CD14-positive monocyte (primary cell): ENCODE measurements at regions not wholly inside any gene's neighbourhood (a gene's known extent, or its start where the extent isn't known, plus 50 kb on each side); places are given as distances from the start of the nearest gene placed in this dataset.

ENCODE experiments used
- DNase-seq, 3 donors: peaks; one replicate each; pipeline ENCODE4 v3.0.0-alpha.2; 2011 to 2022
- H2AFZ ChIP-seq: 2 replicates; pipeline ENCODE4 v1.6.0; 2012; ENCODE audit warnings: mild to moderate bottlenecking, low read depth, low read length, inconsistent platforms; ENCODE audit not compliant: insufficient read depth, poor library complexity, severe bottlenecking
- H3K27ac ChIP-seq, 2 donors: 1 replicate in 1 of 2; 2 replicates in 1 of 2; pipeline ENCODE4 v1.5.1; 2012 to 2013; ENCODE audit warnings: low read length in 2 of 2, control low read depth in 1 of 2, inconsistent platforms in 1 of 2, low read depth in 1 of 2, mild to moderate bottlenecking in 1 of 2
- H3K27me3 ChIP-seq, 2 donors: one replicate each; pipeline versions ENCODE4 v1.6.0 to v1.6.1; 2011 to 2013; ENCODE audit warnings: low read length in 2 of 2; ENCODE audit not compliant: control insufficient read depth in 2 of 2, insufficient read depth in 2 of 2
- H3K36me3 ChIP-seq, 2 donors: replicated peaks in 1 of 2; 1 replicate in 1 of 2; 2 replicates in 1 of 2; pipeline versions ENCODE4 v1.5.1 to v1.6.1; 2012 to 2013; ENCODE audit warnings: low read length in 2 of 2, control low read depth in 1 of 2, inconsistent platforms in 1 of 2, mild to moderate bottlenecking in 1 of 2; ENCODE audit not compliant: insufficient read depth in 2 of 2, control insufficient read depth in 1 of 2
- H3K4me1 ChIP-seq, 2 donors: 1 replicate in 1 of 2; 2 replicates in 1 of 2; pipeline versions ENCODE4 v1.5.1 to v1.6.1; 2012 to 2013; ENCODE audit warnings: low read length in 2 of 2, control low read depth in 1 of 2, inconsistent platforms in 1 of 2, mild to moderate bottlenecking in 1 of 2, moderate library complexity in 1 of 2; ENCODE audit not compliant: insufficient read depth in 2 of 2, control insufficient read depth in 1 of 2
- H3K4me2 ChIP-seq: replicated peaks from 2 replicates; pipeline ENCODE3; 2012; ENCODE audit warnings: low read length, moderate library complexity, mild to moderate bottlenecking; ENCODE audit not compliant: poor library complexity, severe bottlenecking; ENCODE audit errors: extremely low read depth
- H3K4me3 ChIP-seq, 3 experiments: fragments of 200-600 bp in 1 of 3; sonication (generic) in 1 of 3; replicated peaks in 1 of 3; 1 replicate in 2 of 3; 2 replicates in 1 of 3; pipeline ENCODE4 v1.5.1; 2011 to 2013; ENCODE audit warnings: low read length in 3 of 3, mild to moderate bottlenecking in 3 of 3, control low read depth in 2 of 3, low read depth in 2 of 3, inconsistent platforms in 1 of 3, moderate library complexity in 1 of 3
- H3K79me2 ChIP-seq: 2 replicates; pipeline ENCODE4 v1.6.0; 2012; ENCODE audit warnings: mild to moderate bottlenecking, control low read depth, inconsistent platforms, low read length, moderate library complexity; ENCODE audit not compliant: insufficient read depth
- H3K9ac ChIP-seq: 2 replicates; pipeline ENCODE4 v1.6.0; 2017; ENCODE audit warnings: low read length, mild to moderate bottlenecking; ENCODE audit not compliant: insufficient read depth, poor library complexity, severe bottlenecking
- H3K9me3 ChIP-seq, 2 donors: replicated peaks in 1 of 2; 1 replicate in 1 of 2; 2 replicates in 1 of 2; pipeline versions ENCODE4 v1.5.1 to v1.6.1; 2012 to 2013; ENCODE audit warnings: low read length in 2 of 2, control low read depth in 1 of 2; ENCODE audit not compliant: control insufficient read depth in 1 of 2, insufficient read depth in 1 of 2
- H4K20me1 ChIP-seq: 2 replicates; pipeline ENCODE4 v1.6.0; 2012; ENCODE audit warnings: mild to moderate bottlenecking, low read length, control low read depth, moderate library complexity; ENCODE audit not compliant: insufficient read depth
- H3K27ac Mint-ChIP-seq, 7 donors: one replicate each; pipeline ENCODE4 v1.8.0; 2020; ENCODE audit warnings: mild to moderate bottlenecking in 7 of 7, mixed read lengths in 7 of 7, moderate library complexity in 6 of 7, inconsistent platforms in 2 of 7
- H3K27me3 Mint-ChIP-seq, 3 donors: one replicate each; pipeline ENCODE4 v1.8.0; 2021 to 2022; ENCODE audit warnings: low read depth in 3 of 3, mild to moderate bottlenecking in 3 of 3, mixed read lengths in 3 of 3, moderate library complexity in 3 of 3, inconsistent platforms in 1 of 3
- H3K36me3 Mint-ChIP-seq, 2 donors: one replicate each; pipeline ENCODE4 v1.8.0; 2020; ENCODE audit warnings: mixed read lengths in 2 of 2, inconsistent platforms in 1 of 2, mild to moderate bottlenecking in 1 of 2
- H3K4me1 Mint-ChIP-seq: one replicate; pipeline ENCODE4 v1.8.0; 2020; ENCODE audit warnings: mild to moderate bottlenecking, mixed read lengths
- H3K4me3 Mint-ChIP-seq, 2 donors: one replicate each; pipeline ENCODE4 v1.8.0; 2020; ENCODE audit warnings: mild to moderate bottlenecking in 2 of 2, mixed read lengths in 2 of 2, moderate library complexity in 1 of 2
- H3K9me3 Mint-ChIP-seq, 7 donors: one replicate each; pipeline ENCODE4 v1.8.0; 2020 to 2022; ENCODE audit warnings: mixed read lengths in 7 of 7, mild to moderate bottlenecking in 6 of 7, moderate library complexity in 6 of 7, inconsistent platforms in 2 of 7
- CTCF ChIP-seq: fragments of 200-600 bp; IDR thresholded peaks from one replicate; pipeline ENCODE4 v1.8.0; 2022; ENCODE audit warnings: antibody characterized with exemption, mild to moderate bottlenecking
- WGBS: methylation state at CpG from one replicate; pipeline ENCODE4 v1.1.5; 2013; ENCODE audit warnings: missing lambda C conversion rate; ENCODE audit not compliant: insufficient coverage; 5-methylcytosine and 5-hydroxymethylcytosine counted together
- intact Hi-C, 2 donors: fragments of 100-400 bp; cut with micrococcal nuclease; formaldehyde crosslinking; loops; one replicate each; pipeline versions ENCODE4 v1.15.0 to v1.15.1; 2023

- Histone ChIP-seq H3K36me3 (no peaks in the 10 kb centered on the region), H4K20me1 (no peaks in the 10 kb centered on the region), H3K27me3 (no peaks in the 10 kb centered on the region), H2AFZ (no peak overlapping the region), H3K27ac (no peak overlapping the region), H3K4me3 (no peak overlapping the region), H3K9me3 (no peaks in the 10 kb centered on the region), H3K79me2 (no peaks in the 10 kb centered on the region), H3K9ac (no peak overlapping the region), H3K4me1 (peaks cover 67 to 69% of the 10 kb centered on the region in 2 donors), H3K4me2 (no peak overlapping the region)
- no peaks in the 10 kb centered on the region for H3K9me3 Mint-ChIP-seq
- no peaks in the 10 kb centered on the region for H3K27me3 Mint-ChIP-seq
- no peak overlapping the region for H3K4me3 Mint-ChIP-seq
- peaks cover 72% of the 10 kb centered on the region for H3K4me1 Mint-ChIP-seq
- no CpG with 5 or more reads among the region's 3 CpGs for WGBS
- DNase-seq = peak in 1 of 3 donors; percentile 43
- TF ChIP-seq CTCF = no peak
- H3K36me3 Mint-ChIP-seq = no peaks in the 10 kb centered on the region
- H3K27ac Mint-ChIP-seq = peak overlapping the region in 5 of 7 donors; percentile 42 to 78 (median 54)
- intact Hi-C loops = no loop called here
These were observed 226.6 kb downstream of the ALDH8A1 start for GRCh38 chr6:134723081-134723871.

- Histone ChIP-seq H3K4me3 (no peak overlapping the region), H4K20me1 (no peaks in the 10 kb centered on the region), H3K4me2 (no peak overlapping the region), H2AFZ (no peak overlapping the region), H3K27ac (no peak overlapping the region), H3K9ac (no peak overlapping the region), H3K27me3 (no peaks in the 10 kb centered on the region), H3K9me3 (no peaks in the 10 kb centered on the region), H3K4me1 (peaks cover 67 to 72% of the 10 kb centered on the region in 2 donors), H3K79me2 (no peaks in the 10 kb centered on the region), H3K36me3 (no peaks in the 10 kb centered on the region)
- Mint-ChIP-seq H3K4me3 (no peak overlapping the region), H3K9me3 (no peaks in the 10 kb centered on the region), H3K4me1 (peaks cover 74% of the 10 kb centered on the region), H3K27me3 (no peaks in the 10 kb centered on the region), H3K27ac (peak overlapping the region in 1 of 7 donors; percentile 77), H3K36me3 (no peaks in the 10 kb centered on the region)
- TF ChIP-seq CTCF = no peak
- no CpG with 5 or more reads among the region's 5 CpGs for WGBS
- intact Hi-C loops = no loop called here
- no peak for DNase-seq
These were observed 227.6 kb downstream of the ALDH8A1 start for GRCh38 chr6:134722200-134722870.
